Lower leg skin (tissue), 3 donors: ENCODE measurements at regions not wholly inside any gene's neighbourhood (a gene's known extent, or its start where the extent isn't known, plus 50 kb on each side); places are given as distances from the start of the nearest gene placed in this dataset.

Experiments used
- POLR2A ChIP-seq, 2 donors: fragments of 450-650 bp; IDR thresholded peaks; one replicate each; pipeline ENCODE4 v1.6.1; 2016 to 2017; ENCODE audit warnings: antibody characterized with exemption in 2 of 2, mild to moderate bottlenecking in 1 of 2, moderate library complexity in 1 of 2
- TF ChIP-seq, protein P1 (sequence below), 3 donors: fragments of 450-650 bp; IDR thresholded peaks; one replicate each; pipeline ENCODE4 v1.5.1; 2016; ENCODE audit warnings: antibody characterized with exemption in 3 of 3, mild to moderate bottlenecking in 3 of 3, moderate library complexity in 2 of 3

GRCh38 chr2:160977854-160978253 lies 182.4 kb upstream of the TANK start:
- TF ChIP-seq, protein P1, sequence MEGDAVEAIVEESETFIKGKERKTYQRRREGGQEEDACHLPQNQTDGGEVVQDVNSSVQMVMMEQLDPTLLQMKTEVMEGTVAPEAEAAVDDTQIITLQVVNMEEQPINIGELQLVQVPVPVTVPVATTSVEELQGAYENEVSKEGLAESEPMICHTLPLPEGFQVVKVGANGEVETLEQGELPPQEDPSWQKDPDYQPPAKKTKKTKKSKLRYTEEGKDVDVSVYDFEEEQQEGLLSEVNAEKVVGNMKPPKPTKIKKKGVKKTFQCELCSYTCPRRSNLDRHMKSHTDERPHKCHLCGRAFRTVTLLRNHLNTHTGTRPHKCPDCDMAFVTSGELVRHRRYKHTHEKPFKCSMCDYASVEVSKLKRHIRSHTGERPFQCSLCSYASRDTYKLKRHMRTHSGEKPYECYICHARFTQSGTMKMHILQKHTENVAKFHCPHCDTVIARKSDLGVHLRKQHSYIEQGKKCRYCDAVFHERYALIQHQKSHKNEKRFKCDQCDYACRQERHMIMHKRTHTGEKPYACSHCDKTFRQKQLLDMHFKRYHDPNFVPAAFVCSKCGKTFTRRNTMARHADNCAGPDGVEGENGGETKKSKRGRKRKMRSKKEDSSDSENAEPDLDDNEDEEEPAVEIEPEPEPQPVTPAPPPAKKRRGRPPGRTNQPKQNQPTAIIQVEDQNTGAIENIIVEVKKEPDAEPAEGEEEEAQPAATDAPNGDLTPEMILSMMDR (IDR thresholded peaks at IDR 0.05) = no peak
- TF ChIP-seq POLR2A (IDR thresholded peaks at IDR 0.05) = no peak
